AG04449 (cell line): ENCODE measurements at regions not wholly inside any gene's neighbourhood (a gene's known extent, or its start where the extent isn't known, plus 50 kb on each side); places are given as distances from the start of the nearest gene placed in this dataset.

Experiments used
- CTCF ChIA-PET: fragments of 350-600 bp; formaldehyde crosslinking; extraction: SDS; loops from one replicate; lab custom pipeline; 2021; ENCODE audit warnings: antibody characterized with exemption; lab: Yijun Ruan, JAX
- POLR2A ChIA-PET: fragments of 400-600, 350-600 bp; formaldehyde crosslinking; extraction: SDS; loops from one replicate; lab custom pipeline; 2020; ENCODE audit warnings: antibody characterized with exemption, inconsistent platforms; lab: Yijun Ruan, JAX
- DNase-seq: peaks from one replicate; pipeline ENCODE4 v3.0.0-alpha.2; 2010; ENCODE audit warnings: low read depth, low spot score
- H3K4me3 ChIP-seq: 2 replicates; pipeline ENCODE4 v1.5.1; 2011; ENCODE audit warnings: low read depth, mild to moderate bottlenecking, control low read depth, low read length
- TF ChIP-seq, protein P1 (sequence below): IDR thresholded peaks from one replicate; pipeline ENCODE4 v1.5.1; 2011; ENCODE audit warnings: mild to moderate bottlenecking, moderate library complexity, low read length, control low read depth, inconsistent platforms; ENCODE audit not compliant: insufficient read depth; ENCODE audit errors: missing control alignments

DNA sequence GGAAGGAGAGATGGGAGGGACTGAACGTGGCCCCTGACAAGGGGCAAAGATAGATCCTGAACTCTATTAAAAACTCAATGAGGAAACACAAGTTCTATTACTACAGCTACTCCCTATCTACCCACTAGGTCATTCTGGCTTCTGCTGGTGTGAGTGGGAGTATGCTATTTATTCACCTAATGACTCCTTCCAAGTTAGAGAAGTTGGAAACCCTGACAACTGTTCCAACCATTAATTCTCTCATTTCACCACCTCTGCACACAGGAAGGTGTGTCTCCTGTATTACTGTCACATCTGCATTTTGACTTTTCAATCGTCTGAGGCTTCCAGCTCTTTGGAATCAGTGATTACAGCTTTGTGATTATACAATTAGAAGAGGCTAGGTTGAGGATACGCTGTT lies 169.4 kb upstream of the ADO start:
- DNase-seq: no peak
- POLR2A ChIA-PET: no interaction called here
- TF ChIP-seq, protein P1, sequence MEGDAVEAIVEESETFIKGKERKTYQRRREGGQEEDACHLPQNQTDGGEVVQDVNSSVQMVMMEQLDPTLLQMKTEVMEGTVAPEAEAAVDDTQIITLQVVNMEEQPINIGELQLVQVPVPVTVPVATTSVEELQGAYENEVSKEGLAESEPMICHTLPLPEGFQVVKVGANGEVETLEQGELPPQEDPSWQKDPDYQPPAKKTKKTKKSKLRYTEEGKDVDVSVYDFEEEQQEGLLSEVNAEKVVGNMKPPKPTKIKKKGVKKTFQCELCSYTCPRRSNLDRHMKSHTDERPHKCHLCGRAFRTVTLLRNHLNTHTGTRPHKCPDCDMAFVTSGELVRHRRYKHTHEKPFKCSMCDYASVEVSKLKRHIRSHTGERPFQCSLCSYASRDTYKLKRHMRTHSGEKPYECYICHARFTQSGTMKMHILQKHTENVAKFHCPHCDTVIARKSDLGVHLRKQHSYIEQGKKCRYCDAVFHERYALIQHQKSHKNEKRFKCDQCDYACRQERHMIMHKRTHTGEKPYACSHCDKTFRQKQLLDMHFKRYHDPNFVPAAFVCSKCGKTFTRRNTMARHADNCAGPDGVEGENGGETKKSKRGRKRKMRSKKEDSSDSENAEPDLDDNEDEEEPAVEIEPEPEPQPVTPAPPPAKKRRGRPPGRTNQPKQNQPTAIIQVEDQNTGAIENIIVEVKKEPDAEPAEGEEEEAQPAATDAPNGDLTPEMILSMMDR: no peak
- H3K4me3 ChIP-seq: no peak overlapping the region
- CTCF ChIA-PET: interaction anchor here (0.7 to 0.8 kb wide), 2 partner anchors 10 to 25 kb away, joined by 3 to 6 read pairs; no protein-coding TSS in a partner anchor

DNA sequence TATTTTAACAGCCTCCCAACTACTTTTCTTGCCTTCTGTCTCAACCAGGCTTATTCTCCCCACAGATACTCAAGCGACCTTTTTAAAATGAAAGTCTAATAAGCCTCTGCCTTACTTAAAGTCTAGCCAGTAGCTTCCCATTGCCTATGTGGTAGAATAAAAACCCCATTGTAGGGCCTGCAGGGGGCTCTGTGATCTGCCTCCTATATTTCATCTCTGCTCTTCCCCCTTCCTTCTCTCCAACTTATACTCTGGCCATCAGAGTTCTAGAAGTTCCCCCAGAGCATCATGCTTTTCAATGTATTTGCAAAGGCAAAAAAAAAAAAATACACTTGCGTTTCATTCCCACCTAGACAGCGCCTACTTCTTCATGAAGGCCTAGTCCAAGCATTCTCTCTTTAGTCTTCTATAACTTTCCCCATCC lies 167.7 kb upstream of the ADO start:
- POLR2A ChIA-PET: no interaction called here
- no peak overlapping the region for H3K4me3 ChIP-seq
- no peak for DNase-seq
- CTCF ChIA-PET: interaction anchor here (1.0 kb wide), 1 partner anchor 447 kb away, joined by 4 read pairs; no protein-coding TSS in a partner anchor
- TF ChIP-seq, protein P1: no peak

DNA sequence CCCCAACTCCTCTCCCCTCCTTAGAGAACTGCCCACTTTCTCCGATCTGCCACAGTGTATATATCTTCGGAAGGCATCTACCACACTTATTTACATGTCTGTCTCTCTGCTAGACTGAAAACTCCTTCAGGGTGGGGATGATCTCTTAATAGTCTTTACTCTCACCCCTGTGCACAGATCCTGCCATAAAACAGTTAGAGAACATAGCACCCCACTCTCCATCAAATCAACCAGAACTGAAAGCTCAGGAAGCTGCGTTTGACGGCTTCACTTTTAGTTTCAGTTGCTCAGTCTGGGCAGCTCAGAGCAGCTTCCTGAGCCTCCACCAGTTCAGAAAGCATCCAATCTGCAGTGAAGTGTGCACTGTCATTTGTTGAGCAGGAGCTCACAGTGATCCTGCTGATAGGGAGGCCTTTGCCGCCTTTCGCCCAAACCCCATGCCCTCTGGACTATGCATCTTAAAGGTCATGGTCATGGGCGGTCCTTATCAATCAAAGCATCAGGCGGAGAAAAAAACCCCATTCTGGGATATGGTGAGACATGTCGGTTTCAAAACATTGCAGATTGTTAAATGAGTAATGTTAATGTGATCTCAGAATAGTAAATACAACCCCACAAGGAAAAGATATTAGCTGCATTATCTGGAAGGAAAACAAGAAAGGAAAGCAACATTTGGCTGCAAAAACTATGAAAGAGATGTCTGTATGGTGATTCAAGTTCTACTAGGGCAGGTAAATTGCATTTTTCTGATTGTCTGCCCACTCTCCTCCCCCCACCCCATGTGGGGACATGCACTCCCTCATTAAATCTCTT lies 167.1 kb upstream of the ADO start:
- ChIA-PET POLR2A (interaction anchor here (0.7 kb wide), 1 partner anchor 10 kb away, joined by 5 read pairs; no protein-coding TSS in a partner anchor), CTCF (interaction anchor here (1.0 to 1.1 kb wide), 2 partner anchors 14 to 446 kb away, joined by 3 to 4 read pairs; no protein-coding TSS in a partner anchor)
- TF ChIP-seq, protein P1: no peak
- peak overlapping the region; percentile 9 for H3K4me3 ChIP-seq
- DNase-seq: no peak

DNA sequence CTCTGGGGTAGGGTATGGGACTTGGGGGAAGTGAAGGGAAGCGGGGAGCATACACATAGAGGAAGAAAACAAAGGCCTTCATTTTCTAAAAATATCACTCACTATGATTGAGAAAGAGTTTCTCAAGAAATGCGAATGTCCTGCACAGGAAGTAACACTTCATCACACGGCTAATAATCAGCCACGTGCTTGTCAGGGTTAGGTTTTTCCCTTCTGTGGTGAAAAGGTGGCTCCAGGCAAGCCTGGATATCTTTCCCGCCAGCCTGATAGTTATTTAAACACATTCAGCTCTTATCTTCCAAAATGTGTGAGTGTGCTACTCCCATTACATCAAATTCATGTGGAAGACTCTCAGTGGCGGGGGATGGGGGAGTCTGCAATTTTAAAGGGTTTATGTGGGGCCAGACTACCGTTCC lies 166.4 kb upstream of the ADO start:
- ChIA-PET POLR2A (no interaction called here), CTCF (interaction anchor here (0.9 to 1.1 kb wide), 3 partner anchors 13 to 446 kb away, joined by 3 to 4 read pairs (median 3); no protein-coding TSS in a partner anchor)
- TF ChIP-seq, protein P1: no peak
- H3K4me3 ChIP-seq: no peak overlapping the region
- no peak for DNase-seq

DNA sequence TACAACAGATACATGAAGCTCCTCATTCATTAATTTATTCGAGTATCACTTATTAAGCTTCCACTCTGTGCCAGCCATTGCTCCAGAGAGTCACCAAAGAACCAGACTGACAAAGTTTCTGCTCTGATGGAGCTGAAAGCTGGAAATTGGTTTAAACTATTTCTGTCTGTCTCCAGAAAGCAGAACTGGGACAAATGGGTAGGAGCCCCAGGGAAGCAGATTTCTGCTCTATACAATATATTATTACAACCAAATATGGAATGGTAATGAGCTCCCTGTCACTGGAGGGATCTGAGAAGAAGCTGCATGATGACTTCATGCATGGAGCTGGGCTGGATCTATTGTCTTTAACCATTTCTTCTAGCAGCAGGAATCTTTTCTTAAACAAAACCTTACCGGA lies 165.4 kb upstream of the ADO start:
- no peak for DNase-seq
- TF ChIP-seq, protein P1: no peak
- ChIA-PET POLR2A (no interaction called here), CTCF (interaction anchor here (0.6 to 0.9 kb wide), 2 partner anchors 31 to 203 kb away, joined by 3 read pairs; no protein-coding TSS in a partner anchor)
- H3K4me3 ChIP-seq: no peak overlapping the region

DNA sequence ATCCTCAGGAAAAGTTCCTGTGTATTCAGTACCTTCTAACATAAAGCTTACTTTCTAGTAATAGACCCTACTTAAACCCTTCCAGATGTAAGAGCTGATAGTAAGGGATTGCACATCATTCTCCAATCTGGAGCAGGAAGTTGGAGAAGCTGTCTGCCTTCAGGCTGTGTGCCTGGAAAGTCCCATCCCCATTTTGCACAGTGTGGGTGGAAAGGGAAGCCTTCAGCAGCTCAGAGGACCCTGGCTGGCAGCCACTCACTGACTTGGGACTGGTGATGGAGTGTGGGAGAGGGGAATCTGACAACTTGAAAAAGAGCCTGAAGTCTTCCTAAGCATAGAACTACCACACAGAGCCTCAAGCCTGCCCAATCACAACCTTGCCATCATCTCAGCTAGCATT lies 164.1 kb upstream of the ADO start:
- ChIA-PET CTCF (interaction anchor here (1.5 kb wide), 1 partner anchor 30 kb away, joined by 3 read pairs; no protein-coding TSS in a partner anchor), POLR2A (interaction anchor here (0.6 kb wide), 1 partner anchor 9 kb away, joined by 3 read pairs; no protein-coding TSS in a partner anchor)
- TF ChIP-seq, protein P1: no peak
- no peak overlapping the region for H3K4me3 ChIP-seq
- DNase-seq: no peak
